ENCODE measurements at regions not wholly inside any gene's neighbourhood (a gene's known extent, or its start where the extent isn't known, plus 50 kb on each side); places are given as distances from the start of the nearest gene placed in this dataset.

GRCh38 chr7:10703059-10703458 lies 270.6 kb upstream of the PHF14 start:
- intact Hi-C loops (cut with micrococcal nuclease; ENCODE audit: unreplicated experiment) = no loop called here
- no peaks in the 10 kb centered on the region for H3K9me3 ChIP-seq (ENCODE audit: low read depth, low read length, poor library complexity, severe bottlenecking)
- H3K4me3 ChIP-seq (ENCODE audit: low read depth, low read length, poor library complexity, severe bottlenecking) = no peak overlapping the region
- ChIA-PET CTCF (no interaction called here), POLR2A (ENCODE audit: low non-redundant PET) (no interaction called here)
- no peaks in the 10 kb centered on the region for H3K36me3 ChIP-seq (ENCODE audit: insufficient read depth, low read length, poor library complexity, severe bottlenecking)
- no peak overlapping the region for H3K27ac ChIP-seq (ENCODE audit: low read depth, low read length, poor library complexity, severe bottlenecking)
- no peaks in the 10 kb centered on the region for H3K4me1 ChIP-seq (ENCODE audit: insufficient read depth, low read length, poor library complexity, severe bottlenecking)
- no TSS peak for BruUV-seq (replicated peaks)
- TF ChIP-seq EZH2 (IDR thresholded peaks at IDR 0.05; ENCODE audit: borderline replicate concordance, low read depth, low read length, poor library complexity, severe bottlenecking) = no peak
- no peak for TF ChIP-seq CTCF (conservative IDR thresholded peaks at IDR 0.05; ENCODE audit: low read depth, low read length)
- no peak for DNase-seq (ENCODE audit: low spot score)
- H3K27me3 ChIP-seq (replicated peaks; ENCODE audit: insufficient read depth, low read depth, low read length, poor library complexity) = no peaks in the 10 kb centered on the region

GRCh38 chr7:10703981-10704380 lies 269.7 kb upstream of the PHF14 start:
- no peak for DNase-seq (ENCODE audit: low spot score)
- no TSS peak for BruUV-seq (replicated peaks)
- H3K4me3 ChIP-seq (ENCODE audit: low read depth, low read length, poor library complexity, severe bottlenecking) = no peak overlapping the region
- no peak overlapping the region for H3K27ac ChIP-seq (ENCODE audit: low read depth, low read length, poor library complexity, severe bottlenecking)
- no peaks in the 10 kb centered on the region for H3K4me1 ChIP-seq (ENCODE audit: insufficient read depth, low read length, poor library complexity, severe bottlenecking)
- no peaks in the 10 kb centered on the region for H3K27me3 ChIP-seq (replicated peaks; ENCODE audit: insufficient read depth, low read depth, low read length, poor library complexity)
- TF ChIP-seq CTCF (conservative IDR thresholded peaks at IDR 0.05; ENCODE audit: low read depth, low read length) (no peak), EZH2 (IDR thresholded peaks at IDR 0.05; ENCODE audit: borderline replicate concordance, low read depth, low read length, poor library complexity, severe bottlenecking) (no peak)
- ChIA-PET POLR2A (ENCODE audit: low non-redundant PET) (no interaction called here), CTCF (no interaction called here)
- intact Hi-C loops (cut with micrococcal nuclease; ENCODE audit: unreplicated experiment) = no loop called here
- H3K9me3 ChIP-seq (ENCODE audit: low read depth, low read length, poor library complexity, severe bottlenecking) = no peaks in the 10 kb centered on the region
- no peaks in the 10 kb centered on the region for H3K36me3 ChIP-seq (ENCODE audit: insufficient read depth, low read length, poor library complexity, severe bottlenecking)

GRCh38 chr7:10704653-10705052 lies 269.0 kb upstream of the PHF14 start:
- ChIA-PET POLR2A (ENCODE audit: low non-redundant PET) (no interaction called here), CTCF (no interaction called here)
- no peaks in the 10 kb centered on the region for H3K27me3 ChIP-seq (replicated peaks; ENCODE audit: insufficient read depth, low read depth, low read length, poor library complexity)
- H3K4me3 ChIP-seq (ENCODE audit: low read depth, low read length, poor library complexity, severe bottlenecking) = no peak overlapping the region
- no peaks in the 10 kb centered on the region for H3K4me1 ChIP-seq (ENCODE audit: insufficient read depth, low read length, poor library complexity, severe bottlenecking)
- no TSS peak for BruUV-seq (replicated peaks)
- no peaks in the 10 kb centered on the region for H3K36me3 ChIP-seq (ENCODE audit: insufficient read depth, low read length, poor library complexity, severe bottlenecking)
- intact Hi-C loops (cut with micrococcal nuclease; ENCODE audit: unreplicated experiment) = no loop called here
- H3K27ac ChIP-seq (ENCODE audit: low read depth, low read length, poor library complexity, severe bottlenecking) = no peak overlapping the region
- no peak for TF ChIP-seq EZH2 (IDR thresholded peaks at IDR 0.05; ENCODE audit: borderline replicate concordance, low read depth, low read length, poor library complexity, severe bottlenecking)
- no peak for TF ChIP-seq CTCF (conservative IDR thresholded peaks at IDR 0.05; ENCODE audit: low read depth, low read length)
- no peak for DNase-seq (ENCODE audit: low spot score)
- H3K9me3 ChIP-seq (ENCODE audit: low read depth, low read length, poor library complexity, severe bottlenecking) = no peaks in the 10 kb centered on the region
